H1 (cell line): ENCODE measurements at regions not wholly inside any gene's neighbourhood (a gene's known extent, or its start where the extent isn't known, plus 50 kb on each side); places are given as distances from the start of the nearest gene placed in this dataset.

Source experiments
- ATF3 ChIP-seq: IDR thresholded peaks from 2 replicates; pipeline ENCODE4 v1.6.1; 2011; ENCODE audit warnings: low read depth, mild to moderate bottlenecking, low read length; ENCODE audit not compliant: insufficient read depth
- BACH1 ChIP-seq: IDR thresholded peaks from 2 replicates; pipeline ENCODE4 v1.6.1; 2012; ENCODE audit warnings: low read length, improper control_type of control experiment
- CHD2 ChIP-seq: IDR thresholded peaks from 2 replicates; pipeline ENCODE4 v1.6.1; 2012; ENCODE audit warnings: low read length, improper control_type of control experiment
- CHD7 ChIP-seq: fragments of 300-600 bp; sonication (generic); IDR thresholded peaks from 2 replicates; pipeline ENCODE4 v1.7.1; 2012; ENCODE audit warnings: low read length, moderate library complexity, mild to moderate bottlenecking, inconsistent platforms; ENCODE audit not compliant: insufficient replicate concordance
- CTCF ChIP-seq, 3 experiments: IDR thresholded peaks; 1 replicate in 2 of 3; 2 replicates in 1 of 3; pipeline versions ENCODE4 v1.5.1 to v1.6.1; 2011; ENCODE audit warnings: low read length in 3 of 3, mild to moderate bottlenecking in 3 of 3, inconsistent platforms in 2 of 3, low read depth in 1 of 3, moderate library complexity in 1 of 3; ENCODE audit not compliant: insufficient read depth in 1 of 3; ENCODE audit errors: control extremely low read depth in 1 of 3
- JUN ChIP-seq: IDR thresholded peaks from 2 replicates; pipeline ENCODE4 v1.6.1; 2011; ENCODE audit warnings: low read depth, mild to moderate bottlenecking, improper control_type of control experiment, low read length
- KDM1A ChIP-seq: fragments of 200-600, 300-600 bp; sonication (generic); IDR thresholded peaks from 2 replicates; pipeline ENCODE4 v1.7.1; 2016; ENCODE audit warnings: mild to moderate bottlenecking, low read length, borderline replicate concordance
- POLR2AphosphoS5 ChIP-seq: IDR thresholded peaks from 2 replicates; pipeline ENCODE4 v1.6.1; 2011; ENCODE audit warnings: low read depth, low read length
- TAF1 ChIP-seq: IDR thresholded peaks from 2 replicates; pipeline ENCODE4 v1.6.1; 2011; ENCODE audit warnings: mild to moderate bottlenecking, low read depth, low read length
- TAF7 ChIP-seq: optimal IDR thresholded peaks from 2 replicates; pipeline ENCODE3; 2011; ENCODE audit warnings: low read depth, mild to moderate bottlenecking, inconsistent platforms, low read length, moderate library complexity, borderline replicate concordance

GRCh38 chr14:101445278-101445677, 116.0 kb upstream of the DIO3 start (continued):
- TF ChIP-seq CHD7, result no peak
- TF ChIP-seq POLR2AphosphoS5, result no peak
- no peak for TF ChIP-seq CHD2
- TF ChIP-seq TAF1, result no peak
- no peak for TF ChIP-seq TAF7
- no peak for TF ChIP-seq KDM1A
- TF ChIP-seq CTCF (IDR thresholded peaks at IDR 0.05; ENCODE audit: control extremely low read depth in 1 of 3, insufficient read depth in 1 of 3, low read depth in 1 of 3, low read length in 3 of 3), result no peak
- no peak for TF ChIP-seq JUN
- no peak for TF ChIP-seq ATF3
- TF ChIP-seq BACH1, result no peak
